ENCODE measurements at regions not wholly inside any gene's neighbourhood (a gene's known extent, or its start where the extent isn't known, plus 50 kb on each side); places are given as distances from the start of the nearest gene placed in this dataset.

DNA sequence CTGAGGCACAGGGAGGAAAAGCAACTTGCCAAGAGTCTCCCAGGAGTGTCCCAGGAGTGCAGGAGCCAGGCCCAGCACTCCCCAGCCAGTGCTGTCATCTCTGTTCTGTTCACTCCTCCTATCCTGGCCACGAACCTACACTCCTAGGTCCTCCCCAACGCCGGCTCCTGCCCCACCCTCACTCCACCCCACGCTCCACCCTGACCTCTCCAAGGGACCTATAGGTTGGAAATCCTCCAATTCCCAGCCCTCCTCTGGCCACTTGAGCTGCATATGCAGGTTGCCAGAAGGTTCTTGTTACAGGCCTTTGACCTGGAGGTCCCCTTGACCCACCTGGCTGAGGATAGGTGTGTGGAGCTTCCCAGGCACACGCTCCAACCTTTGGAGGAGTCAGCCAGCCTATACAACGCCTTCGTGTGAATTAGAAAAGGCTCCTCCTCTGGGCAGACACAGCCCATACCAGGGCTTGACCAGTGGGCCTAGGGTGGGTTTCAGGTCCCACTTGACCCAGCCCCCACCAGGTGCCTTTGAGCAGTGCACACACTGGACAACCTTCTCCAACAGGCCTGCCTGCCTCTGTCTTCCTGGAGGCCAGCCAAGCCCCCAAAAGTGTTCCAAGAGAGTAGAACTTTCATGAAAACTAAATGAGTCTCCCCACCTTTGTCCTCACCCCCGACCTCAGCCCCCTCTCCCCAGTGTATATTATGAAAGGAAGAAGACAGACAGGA lies 167.2 kb upstream of the TLE3 start:
- Histone ChIP-seq H3K36me3 (no peaks in the 10 kb centered on the region), H3K9me3 (no peaks in the 10 kb centered on the region), H3K4me1 (no peaks in the 10 kb centered on the region), H3K4me3 (no peak overlapping the region), H3K27ac (no peak overlapping the region), H3K27me3 (no peaks in the 10 kb centered on the region)
- DNase-seq (peak in 2 of 6 donors; percentile 40 to 63), ATAC-seq (no peak), FAIRE-seq (no peak)
- 74 to 81% methylated on average over 8 of the region's 8 CpGs for WGBS, 2 donors
- intact Hi-C loops (cut with DNase I): no loop called here
- TF ChIP-seq, protein P1, sequence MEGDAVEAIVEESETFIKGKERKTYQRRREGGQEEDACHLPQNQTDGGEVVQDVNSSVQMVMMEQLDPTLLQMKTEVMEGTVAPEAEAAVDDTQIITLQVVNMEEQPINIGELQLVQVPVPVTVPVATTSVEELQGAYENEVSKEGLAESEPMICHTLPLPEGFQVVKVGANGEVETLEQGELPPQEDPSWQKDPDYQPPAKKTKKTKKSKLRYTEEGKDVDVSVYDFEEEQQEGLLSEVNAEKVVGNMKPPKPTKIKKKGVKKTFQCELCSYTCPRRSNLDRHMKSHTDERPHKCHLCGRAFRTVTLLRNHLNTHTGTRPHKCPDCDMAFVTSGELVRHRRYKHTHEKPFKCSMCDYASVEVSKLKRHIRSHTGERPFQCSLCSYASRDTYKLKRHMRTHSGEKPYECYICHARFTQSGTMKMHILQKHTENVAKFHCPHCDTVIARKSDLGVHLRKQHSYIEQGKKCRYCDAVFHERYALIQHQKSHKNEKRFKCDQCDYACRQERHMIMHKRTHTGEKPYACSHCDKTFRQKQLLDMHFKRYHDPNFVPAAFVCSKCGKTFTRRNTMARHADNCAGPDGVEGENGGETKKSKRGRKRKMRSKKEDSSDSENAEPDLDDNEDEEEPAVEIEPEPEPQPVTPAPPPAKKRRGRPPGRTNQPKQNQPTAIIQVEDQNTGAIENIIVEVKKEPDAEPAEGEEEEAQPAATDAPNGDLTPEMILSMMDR (IDR thresholded peaks at IDR 0.05): no peak

DNA sequence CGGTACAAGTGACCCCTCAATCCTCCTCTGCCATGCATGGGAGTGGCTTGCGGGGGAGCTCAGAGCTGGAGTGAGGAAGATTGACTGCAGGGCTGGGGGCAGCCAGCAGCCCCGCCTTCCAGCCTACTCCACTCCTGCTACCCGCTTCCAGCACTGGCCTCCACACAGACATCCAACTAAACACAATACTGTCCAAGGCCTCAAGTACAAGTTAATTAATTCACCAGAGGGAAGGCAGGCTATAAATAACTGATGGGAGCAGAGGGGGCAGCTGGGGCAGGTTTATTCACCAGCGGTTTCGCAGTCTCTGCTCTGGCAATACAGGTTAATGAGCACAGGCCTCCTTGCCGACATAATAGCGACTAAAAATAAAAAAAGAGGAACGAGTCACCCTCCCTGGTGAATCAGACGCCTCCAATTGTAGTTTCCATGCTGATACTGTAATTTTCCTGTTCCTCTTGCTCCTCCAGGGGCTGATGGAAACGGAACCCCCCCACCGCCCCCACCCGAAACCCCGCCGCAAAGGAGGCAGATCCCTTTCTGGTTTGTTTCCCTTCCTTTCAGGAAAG lies 166.4 kb upstream of the TLE3 start:
- WGBS, 2 donors: 74 to 79% methylated on average over 15 of the region's 15 CpGs
- peak in 1 of 6 donors; percentile 2 for DNase-seq
- peak in 2 of 4 donors; percentile 9 to 10 for ATAC-seq
- TF ChIP-seq, protein P1 (IDR thresholded peaks at IDR 0.05): no peak
- no peaks in the 10 kb centered on the region for H3K9me3 ChIP-seq
- FAIRE-seq: no peak
- H3K4me3 ChIP-seq: no peak overlapping the region
- intact Hi-C loops (cut with DNase I): no loop called here
- no peaks in the 10 kb centered on the region for H3K36me3 ChIP-seq
- no peaks in the 10 kb centered on the region for H3K27me3 ChIP-seq
- no peak overlapping the region for H3K27ac ChIP-seq
- H3K4me1 ChIP-seq: peaks cover 0 to 2% (median 0%) of the 10 kb centered on the region in 3 donors

DNA sequence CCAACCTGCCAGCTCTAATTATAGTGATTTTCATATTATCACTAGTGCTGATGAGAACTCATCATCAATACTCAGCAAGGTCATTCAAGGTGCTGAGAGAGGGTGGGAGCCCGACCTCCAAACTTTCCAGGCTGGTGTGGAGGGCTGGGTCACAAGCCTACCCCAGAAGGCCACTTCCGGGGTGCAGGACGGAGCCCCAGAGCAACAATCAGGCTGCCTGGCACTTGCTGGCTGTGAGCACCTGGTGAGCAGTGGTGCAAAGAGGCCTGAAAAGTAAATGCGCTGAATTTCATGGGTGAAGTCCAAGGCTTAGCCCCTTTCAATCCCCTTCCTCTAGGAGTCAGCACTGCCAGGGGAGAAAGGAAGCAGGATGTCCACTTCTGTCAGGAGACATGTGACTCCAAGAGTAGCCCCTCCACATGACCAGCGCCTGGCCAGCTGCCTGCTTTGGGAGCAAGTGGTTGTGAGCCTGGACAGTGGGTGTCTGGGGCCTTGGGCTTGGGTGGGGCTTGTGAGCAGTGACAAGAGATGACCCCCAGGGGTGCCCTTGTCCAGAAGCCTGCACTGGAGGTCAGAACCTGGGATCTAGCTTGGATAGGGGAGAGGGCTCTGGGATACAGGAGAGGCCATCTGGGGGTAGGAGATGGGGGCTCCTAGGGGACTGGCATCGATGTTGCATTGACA lies 165.0 kb upstream of the TLE3 start:
- DNase-seq (peak in 1 of 6 donors; percentile 50), ATAC-seq (no peak), FAIRE-seq (no peak)
- TF ChIP-seq, protein P1 (IDR thresholded peaks at IDR 0.05): no peak
- Histone ChIP-seq H3K27me3 (no peaks in the 10 kb centered on the region), H3K4me1 (peaks cover 0 to 8% (median 0%) of the 10 kb centered on the region in 3 donors), H3K36me3 (no peaks in the 10 kb centered on the region), H3K4me3 (no peak overlapping the region), H3K9me3 (no peaks in the 10 kb centered on the region), H3K27ac (no peak overlapping the region)
- intact Hi-C loops (cut with DNase I): no loop called here
- WGBS, 2 donors: 80 to 91% methylated on average over 6 of the region's 6 CpGs

DNA sequence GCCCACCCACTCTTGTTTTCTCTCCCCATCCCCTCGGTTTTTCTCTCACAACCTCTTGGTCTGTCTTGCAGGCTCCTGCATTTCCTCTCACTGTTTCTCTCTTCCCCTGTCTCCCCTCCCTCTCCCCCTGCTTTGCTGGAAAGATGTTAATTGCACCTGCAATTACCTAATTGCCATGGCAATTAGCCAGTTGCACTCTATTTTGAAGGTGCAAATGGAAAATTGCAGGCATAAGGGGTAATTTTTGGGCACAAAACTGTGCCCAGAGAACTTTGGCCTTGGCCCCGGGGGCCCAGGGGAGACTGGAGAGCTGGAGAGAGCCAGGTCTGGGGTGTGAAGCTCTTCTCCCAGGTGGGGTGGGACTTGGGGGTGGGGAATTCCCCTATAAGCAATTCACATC lies 164.5 kb upstream of the TLE3 start:
- DNase-seq (no peak), FAIRE-seq (no peak), ATAC-seq (no peak)
- intact Hi-C loops (cut with DNase I): no loop called here
- 87 to 88% methylated on average over 2 of the region's 2 CpGs for WGBS, 2 donors
- Histone ChIP-seq H3K27me3 (no peaks in the 10 kb centered on the region), H3K4me1 (peaks cover 0 to 8% (median 0%) of the 10 kb centered on the region in 3 donors), H3K27ac (no peak overlapping the region), H3K9me3 (no peaks in the 10 kb centered on the region), H3K4me3 (no peak overlapping the region), H3K36me3 (no peaks in the 10 kb centered on the region)
- TF ChIP-seq, protein P1 (IDR thresholded peaks at IDR 0.05): no peak
